ENCODE measurements at regions not wholly inside any gene's neighbourhood (a gene's known extent, or its start where the extent isn't known, plus 50 kb on each side); places are given as distances from the start of the nearest gene placed in this dataset.

DNA sequence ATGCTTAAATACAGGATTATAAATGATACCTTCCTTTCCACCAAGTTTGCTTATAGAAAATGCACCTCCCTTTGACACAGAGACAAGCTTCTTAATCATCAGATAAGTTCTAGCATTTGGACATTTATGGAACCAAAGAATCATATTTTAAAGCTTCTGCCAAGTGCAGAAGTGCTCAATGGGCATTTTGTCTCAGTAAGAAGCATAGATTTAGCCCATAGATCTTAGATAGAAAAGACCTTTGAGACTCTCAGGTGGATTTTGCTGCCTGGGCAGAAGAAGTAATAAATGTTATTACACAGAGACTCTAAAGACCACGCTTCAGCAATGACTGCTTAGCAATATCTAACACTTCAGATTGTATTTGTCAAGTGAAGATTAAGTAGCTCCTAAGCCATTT is 174.6 kb downstream of the VEGFC start:
- TF ChIP-seq, protein P1, sequence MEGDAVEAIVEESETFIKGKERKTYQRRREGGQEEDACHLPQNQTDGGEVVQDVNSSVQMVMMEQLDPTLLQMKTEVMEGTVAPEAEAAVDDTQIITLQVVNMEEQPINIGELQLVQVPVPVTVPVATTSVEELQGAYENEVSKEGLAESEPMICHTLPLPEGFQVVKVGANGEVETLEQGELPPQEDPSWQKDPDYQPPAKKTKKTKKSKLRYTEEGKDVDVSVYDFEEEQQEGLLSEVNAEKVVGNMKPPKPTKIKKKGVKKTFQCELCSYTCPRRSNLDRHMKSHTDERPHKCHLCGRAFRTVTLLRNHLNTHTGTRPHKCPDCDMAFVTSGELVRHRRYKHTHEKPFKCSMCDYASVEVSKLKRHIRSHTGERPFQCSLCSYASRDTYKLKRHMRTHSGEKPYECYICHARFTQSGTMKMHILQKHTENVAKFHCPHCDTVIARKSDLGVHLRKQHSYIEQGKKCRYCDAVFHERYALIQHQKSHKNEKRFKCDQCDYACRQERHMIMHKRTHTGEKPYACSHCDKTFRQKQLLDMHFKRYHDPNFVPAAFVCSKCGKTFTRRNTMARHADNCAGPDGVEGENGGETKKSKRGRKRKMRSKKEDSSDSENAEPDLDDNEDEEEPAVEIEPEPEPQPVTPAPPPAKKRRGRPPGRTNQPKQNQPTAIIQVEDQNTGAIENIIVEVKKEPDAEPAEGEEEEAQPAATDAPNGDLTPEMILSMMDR (IDR thresholded peaks at IDR 0.05), result no peak
- TF ChIP-seq POLR2A (IDR thresholded peaks at IDR 0.05), result no peak
